ENCODE measurements at regions not wholly inside any gene's neighbourhood (a gene's known extent, or its start where the extent isn't known, plus 50 kb on each side); places are given as distances from the start of the nearest gene placed in this dataset.

DNA sequence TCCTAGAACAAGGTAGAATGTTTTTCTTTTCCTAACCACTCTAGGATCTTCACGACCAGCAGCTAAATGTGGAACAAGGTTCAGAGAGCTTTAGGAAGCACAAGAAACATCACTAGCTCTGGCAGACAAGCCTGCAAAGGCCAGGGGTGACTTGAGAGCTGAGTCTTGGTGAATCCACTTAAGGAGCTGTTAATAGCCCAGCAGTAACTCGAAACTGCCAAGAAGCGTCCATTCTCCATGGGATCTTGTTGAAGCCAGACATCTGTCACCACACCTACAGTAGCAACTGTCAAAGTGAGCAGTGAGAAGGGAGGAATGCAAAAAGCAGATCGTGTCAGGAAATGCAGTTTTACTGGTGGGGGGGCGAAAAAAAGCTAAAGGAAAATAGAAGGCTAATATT lies 87.2 kb downstream of the ATPSCKMT start:
- Mint-ChIP-seq H3K27me3 (ENCODE audit: low read depth) (peaks cover 2% of the 10 kb centered on the region), H3K36me3 (peaks cover 4% of the 10 kb centered on the region), H3K4me3 (no peak overlapping the region), H3K9me3 (peaks cover 26% of the 10 kb centered on the region), H3K4me1 (peaks cover 13% of the 10 kb centered on the region), H3K27ac (no peak overlapping the region)
- DNase-seq (ENCODE audit: low spot score in 2 of 2, unreplicated experiment in 2 of 2), result no peak
- TF ChIP-seq, protein P1, sequence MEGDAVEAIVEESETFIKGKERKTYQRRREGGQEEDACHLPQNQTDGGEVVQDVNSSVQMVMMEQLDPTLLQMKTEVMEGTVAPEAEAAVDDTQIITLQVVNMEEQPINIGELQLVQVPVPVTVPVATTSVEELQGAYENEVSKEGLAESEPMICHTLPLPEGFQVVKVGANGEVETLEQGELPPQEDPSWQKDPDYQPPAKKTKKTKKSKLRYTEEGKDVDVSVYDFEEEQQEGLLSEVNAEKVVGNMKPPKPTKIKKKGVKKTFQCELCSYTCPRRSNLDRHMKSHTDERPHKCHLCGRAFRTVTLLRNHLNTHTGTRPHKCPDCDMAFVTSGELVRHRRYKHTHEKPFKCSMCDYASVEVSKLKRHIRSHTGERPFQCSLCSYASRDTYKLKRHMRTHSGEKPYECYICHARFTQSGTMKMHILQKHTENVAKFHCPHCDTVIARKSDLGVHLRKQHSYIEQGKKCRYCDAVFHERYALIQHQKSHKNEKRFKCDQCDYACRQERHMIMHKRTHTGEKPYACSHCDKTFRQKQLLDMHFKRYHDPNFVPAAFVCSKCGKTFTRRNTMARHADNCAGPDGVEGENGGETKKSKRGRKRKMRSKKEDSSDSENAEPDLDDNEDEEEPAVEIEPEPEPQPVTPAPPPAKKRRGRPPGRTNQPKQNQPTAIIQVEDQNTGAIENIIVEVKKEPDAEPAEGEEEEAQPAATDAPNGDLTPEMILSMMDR (IDR thresholded peaks at IDR 0.05; ENCODE audit: unreplicated experiment), result no peak

DNA sequence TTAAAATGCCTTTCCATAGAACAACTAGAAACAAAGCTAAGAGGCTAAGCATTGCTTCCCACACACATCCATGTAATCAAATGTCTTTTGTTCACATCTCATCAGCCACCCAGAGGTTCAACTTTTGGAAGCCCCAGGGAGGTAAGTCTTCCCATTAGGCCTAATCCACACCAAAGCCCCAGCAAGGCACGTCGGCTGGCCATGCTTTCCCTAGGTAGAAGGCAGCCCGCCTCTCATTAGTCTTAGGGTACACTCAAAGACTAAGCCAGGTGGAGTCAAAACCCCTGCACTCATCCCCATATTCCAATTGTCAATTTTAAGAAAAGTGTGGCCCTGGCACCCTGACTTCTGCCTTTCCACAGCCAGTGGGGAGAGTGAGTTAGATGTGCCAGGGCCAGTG lies 87.9 kb downstream of the ATPSCKMT start:
- no peak overlapping the region for H3K4me3 Mint-ChIP-seq

DNA sequence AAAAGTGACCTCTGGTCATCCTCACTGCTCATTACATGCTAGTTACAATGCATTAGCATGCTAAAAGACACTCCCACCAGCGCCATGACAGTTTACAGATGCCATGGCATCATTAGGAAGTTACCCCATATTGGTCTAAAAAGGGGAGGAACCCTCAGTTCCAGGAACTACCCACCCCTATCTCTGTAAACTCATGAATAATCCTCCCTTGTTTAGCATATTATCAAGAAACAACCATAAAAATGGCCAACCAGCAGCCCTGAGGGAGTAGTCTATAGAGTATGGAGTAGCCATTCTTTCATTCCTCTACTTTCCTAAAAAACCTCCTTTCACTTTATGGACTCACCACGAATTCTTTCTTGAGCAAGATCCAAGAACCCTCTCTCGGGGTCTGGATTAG lies 89.4 kb downstream of the ATPSCKMT start:
- no peak for DNase-seq (ENCODE audit: low spot score in 2 of 2, unreplicated experiment in 2 of 2)
- TF ChIP-seq, protein P1 (IDR thresholded peaks at IDR 0.05; ENCODE audit: unreplicated experiment), result no peak
- no peak overlapping the region for H3K27ac Mint-ChIP-seq
- H3K4me3 Mint-ChIP-seq, result no peak overlapping the region
- peaks cover 11% of the 10 kb centered on the region for H3K9me3 Mint-ChIP-seq
- H3K27me3 Mint-ChIP-seq (ENCODE audit: low read depth), result peaks cover 2% of the 10 kb centered on the region
- H3K36me3 Mint-ChIP-seq, result no peaks in the 10 kb centered on the region
- H3K4me1 Mint-ChIP-seq, result peaks cover 30% of the 10 kb centered on the region

More for the DNA sequence above, 87.9 kb downstream of the ATPSCKMT start:
- peaks cover 25% of the 10 kb centered on the region for H3K9me3 Mint-ChIP-seq
- H3K36me3 Mint-ChIP-seq, result peaks cover 4% of the 10 kb centered on the region
- no peak for DNase-seq (ENCODE audit: low spot score in 2 of 2, unreplicated experiment in 2 of 2)
- TF ChIP-seq, protein P1 (IDR thresholded peaks at IDR 0.05; ENCODE audit: unreplicated experiment), result no peak
- H3K4me1 Mint-ChIP-seq, result peaks cover 18% of the 10 kb centered on the region
- no peak overlapping the region for H3K27ac Mint-ChIP-seq
- peaks cover 2% of the 10 kb centered on the region for H3K27me3 Mint-ChIP-seq (ENCODE audit: low read depth)

DNA sequence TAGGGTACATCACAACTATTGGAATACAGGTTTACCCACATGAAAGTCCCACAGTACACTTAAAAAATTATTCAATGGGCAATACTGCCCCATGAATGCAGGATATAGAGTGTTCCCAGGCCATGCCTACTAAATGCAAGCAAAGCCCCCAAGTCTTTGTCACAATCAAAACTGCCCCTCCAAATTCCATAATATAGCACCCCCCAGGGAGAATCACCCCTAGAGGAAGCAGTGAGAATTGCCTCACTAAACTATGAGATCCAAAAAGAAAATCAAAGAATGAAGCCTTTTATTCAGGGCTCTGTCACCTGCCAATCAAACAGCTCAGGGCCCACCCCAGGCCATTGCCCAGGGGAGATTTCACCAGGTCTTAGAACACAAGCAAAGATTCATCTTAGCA lies 90.8 kb downstream of the ATPSCKMT start:
- Mint-ChIP-seq H3K27ac (no peak overlapping the region), H3K36me3 (no peaks in the 10 kb centered on the region), H3K9me3 (no peaks in the 10 kb centered on the region), H3K4me3 (no peak overlapping the region), H3K4me1 (peaks cover 36% of the 10 kb centered on the region), H3K27me3 (ENCODE audit: low read depth) (peaks cover 2% of the 10 kb centered on the region)
- no peak for DNase-seq (ENCODE audit: low spot score in 2 of 2, unreplicated experiment in 2 of 2)
- TF ChIP-seq, protein P1 (IDR thresholded peaks at IDR 0.05; ENCODE audit: unreplicated experiment), result peak; percentile 36

DNA sequence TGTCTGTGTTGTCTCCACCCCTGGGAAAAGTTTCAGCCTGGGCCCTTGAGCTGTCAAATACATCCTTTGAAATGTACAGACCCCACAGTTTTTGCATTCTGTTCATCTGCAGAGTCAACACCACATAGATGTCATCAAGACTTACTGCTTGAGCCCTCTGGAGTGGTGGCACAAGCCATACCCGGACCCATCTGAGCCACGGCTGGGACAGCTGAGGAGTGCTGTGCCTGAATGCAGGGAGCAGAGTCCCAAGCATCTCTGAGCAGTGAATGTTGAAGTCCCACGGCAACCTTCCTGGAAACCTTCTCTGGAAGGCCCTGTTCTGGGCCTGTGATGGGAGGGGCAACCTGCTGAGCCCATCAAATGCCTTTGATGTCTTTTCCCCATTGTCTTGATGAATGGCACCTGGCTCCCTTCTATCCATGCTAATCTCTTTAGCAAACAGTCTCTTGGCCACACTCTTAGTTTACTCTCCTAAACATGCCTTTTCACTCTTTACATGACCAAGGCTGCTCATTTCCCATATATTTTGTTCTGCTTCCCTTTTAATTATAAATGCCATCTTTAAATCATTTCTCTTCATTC lies 92.5 kb downstream of the ATPSCKMT start:
- peaks cover 2% of the 10 kb centered on the region for H3K27me3 Mint-ChIP-seq (ENCODE audit: low read depth)
- peaks cover 40% of the 10 kb centered on the region for H3K4me1 Mint-ChIP-seq
- TF ChIP-seq, protein P1 (IDR thresholded peaks at IDR 0.05; ENCODE audit: unreplicated experiment), result no peak
- no peak for DNase-seq (ENCODE audit: low spot score in 2 of 2, unreplicated experiment in 2 of 2)
- H3K36me3 Mint-ChIP-seq, result no peaks in the 10 kb centered on the region
- no peak overlapping the region for H3K4me3 Mint-ChIP-seq
- no peak overlapping the region for H3K27ac Mint-ChIP-seq
- no peaks in the 10 kb centered on the region for H3K9me3 Mint-ChIP-seq

Measured in mesothelial cell of epicardium (in vitro differentiated cells).